ENCODE measurements at regions not wholly inside any gene's neighbourhood (a gene's known extent, or its start where the extent isn't known, plus 50 kb on each side); places are given as distances from the start of the nearest gene placed in this dataset.
"Not testable (repeated sequence)": the region's sequence is repeated elsewhere in the genome, so short reads cannot be mapped to it uniquely, and the experiment has no call there.

DNA sequence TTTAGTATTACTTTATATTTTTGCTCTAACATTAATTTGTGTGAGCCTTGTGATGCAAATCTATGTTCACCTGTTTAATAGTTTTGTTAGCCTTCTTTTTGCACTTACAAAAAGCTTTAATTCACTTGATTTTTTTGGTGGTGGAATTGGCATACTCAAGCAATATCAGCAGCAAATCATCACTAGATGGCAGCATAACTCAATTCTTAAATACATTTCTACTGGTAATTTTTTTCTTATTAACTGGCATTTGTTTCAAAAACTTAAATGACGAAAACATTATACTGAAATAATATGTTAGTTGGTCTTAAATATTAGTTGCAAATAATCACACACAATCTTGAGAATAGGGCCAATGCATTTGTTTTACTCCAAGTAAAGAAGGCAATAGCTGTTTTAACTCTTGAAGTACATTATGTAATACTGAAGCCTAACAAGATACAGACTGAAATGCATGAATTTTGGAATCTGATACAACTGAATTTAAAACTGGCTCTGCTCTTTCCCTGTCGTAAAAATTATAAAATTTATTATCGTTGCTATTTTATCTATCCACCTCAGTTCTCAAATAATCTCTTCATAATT lies 151.5 kb downstream of the ATXN7L3B start:
- peak in 1 of 2 donors; percentile 38 for DNase-seq

DNA sequence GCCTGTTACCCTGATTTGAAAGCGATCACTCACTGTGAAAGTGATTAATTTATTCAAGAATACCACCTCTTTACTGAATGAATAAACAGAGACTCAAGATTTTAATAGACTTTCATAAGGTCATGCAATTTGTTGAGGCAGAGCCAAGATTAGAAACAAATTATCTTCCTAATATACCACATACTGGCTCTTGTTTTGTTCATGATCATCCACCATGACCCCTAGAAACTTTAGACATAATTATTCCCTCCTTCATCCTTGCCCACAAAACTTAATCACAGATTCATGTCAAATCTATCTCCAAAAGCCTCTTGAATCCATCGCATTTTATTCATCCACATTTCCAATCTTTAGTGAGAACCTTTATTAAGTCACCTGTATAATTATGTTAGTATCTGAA lies 152.3 kb downstream of the ATXN7L3B start:
- no peak for DNase-seq

DNA sequence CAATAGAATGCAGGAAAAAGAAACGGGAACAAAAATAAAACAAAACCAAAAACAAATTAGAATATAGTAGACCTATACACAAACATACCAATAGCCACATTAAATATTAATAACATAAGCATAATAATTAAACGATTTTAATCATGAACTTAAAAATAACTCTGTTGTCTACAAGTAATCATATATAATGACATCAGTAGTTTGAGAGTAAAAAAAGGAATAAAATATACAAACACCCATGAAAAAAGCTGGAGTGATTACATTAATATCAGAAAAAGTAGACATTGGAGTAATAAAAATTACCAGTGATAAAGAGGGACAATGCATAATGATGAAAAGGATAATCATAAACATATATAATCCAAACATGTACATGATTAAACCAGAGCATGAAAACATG lies 181.8 kb downstream of the ATXN7L3B start:
- DNase-seq = no peak

DNA sequence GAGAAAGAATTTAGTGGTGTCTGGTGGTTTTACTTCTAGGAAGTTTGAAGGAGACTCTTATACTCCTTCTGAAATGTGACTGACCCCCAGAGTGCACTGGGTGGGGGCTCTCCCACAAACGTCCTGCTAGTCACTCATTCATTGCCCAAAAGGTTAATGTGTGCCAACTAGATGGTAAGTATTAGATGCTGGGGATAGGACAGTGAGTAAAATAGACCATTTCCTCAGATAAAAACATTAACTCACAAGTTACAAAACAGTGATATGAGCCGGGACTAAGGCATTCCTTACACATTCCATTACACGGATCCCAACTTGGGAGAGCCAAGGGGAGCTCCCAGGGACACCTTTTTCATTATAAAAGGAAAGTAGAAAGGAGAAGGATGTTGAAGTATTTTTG lies 185.1 kb downstream of the ATXN7L3B start:
- DNase-seq = no peak

DNA sequence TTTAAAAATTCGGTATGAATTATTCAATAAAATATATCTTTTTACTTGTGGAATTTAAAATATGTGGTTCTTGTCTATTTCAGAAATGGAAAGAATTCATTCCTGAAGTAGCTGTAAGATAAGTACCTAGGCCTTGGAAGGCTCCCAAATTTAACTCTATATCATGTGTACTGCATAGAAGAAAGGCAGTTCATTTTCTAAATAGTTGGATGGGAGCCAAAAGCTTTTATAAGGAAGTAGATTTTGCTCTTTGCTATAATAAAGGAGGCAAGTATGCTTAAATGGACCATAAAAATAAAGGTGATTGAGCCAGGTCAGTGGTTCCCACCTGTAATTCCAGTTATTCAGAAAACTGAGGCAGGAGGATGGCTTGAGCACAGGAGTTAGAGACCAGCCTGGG lies 187.5 kb downstream of the ATXN7L3B start:
- no peak for DNase-seq

DNA sequence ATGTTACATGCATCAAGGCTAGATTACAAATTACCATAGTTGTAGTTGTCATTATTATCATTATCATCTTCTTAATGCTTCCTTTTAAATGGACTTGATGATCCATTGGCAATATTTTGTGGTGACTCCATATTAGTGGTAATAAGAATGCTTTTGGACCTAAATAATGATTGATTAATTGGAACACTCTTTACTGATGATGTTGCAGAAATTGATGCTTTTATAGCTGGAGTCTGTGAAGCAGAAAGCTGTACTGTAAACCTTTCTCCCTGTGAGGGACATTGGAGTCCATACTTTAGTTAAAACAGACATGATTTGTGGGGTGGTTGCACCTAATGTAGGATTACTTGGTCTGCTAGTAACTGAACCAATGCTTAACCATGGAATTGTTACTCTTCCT lies 190.4 kb downstream of the ATXN7L3B start:
- no peak for DNase-seq

DNA sequence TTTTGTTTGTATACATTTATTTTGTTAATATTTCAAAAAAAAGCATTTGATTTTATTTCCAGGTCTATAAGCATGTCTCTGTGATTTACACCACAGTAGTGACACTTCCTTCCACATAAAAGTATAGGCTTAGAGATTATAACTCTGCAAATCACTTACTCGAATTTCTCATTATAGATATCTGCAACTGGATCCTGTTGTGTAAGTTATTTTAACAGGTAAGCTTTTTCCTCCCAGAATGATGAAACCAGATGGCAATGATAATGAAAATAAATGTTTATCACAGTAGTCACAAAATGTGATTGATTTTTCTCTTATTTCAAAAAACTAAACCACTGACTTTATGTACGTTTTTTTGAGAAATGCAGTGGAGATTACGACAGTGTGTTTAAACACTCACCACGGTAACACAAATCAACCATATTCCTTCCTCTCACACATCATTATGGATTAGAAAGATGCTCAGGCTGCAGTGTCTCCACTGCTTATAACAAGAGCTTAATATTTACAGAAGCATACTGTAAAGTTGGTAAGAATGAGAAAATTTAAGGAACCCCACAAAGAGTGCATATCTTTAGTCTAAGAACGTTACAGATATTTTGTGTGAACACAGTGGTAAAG lies 194.6 kb downstream of the ATXN7L3B start:
- DNase-seq = no peak

DNA sequence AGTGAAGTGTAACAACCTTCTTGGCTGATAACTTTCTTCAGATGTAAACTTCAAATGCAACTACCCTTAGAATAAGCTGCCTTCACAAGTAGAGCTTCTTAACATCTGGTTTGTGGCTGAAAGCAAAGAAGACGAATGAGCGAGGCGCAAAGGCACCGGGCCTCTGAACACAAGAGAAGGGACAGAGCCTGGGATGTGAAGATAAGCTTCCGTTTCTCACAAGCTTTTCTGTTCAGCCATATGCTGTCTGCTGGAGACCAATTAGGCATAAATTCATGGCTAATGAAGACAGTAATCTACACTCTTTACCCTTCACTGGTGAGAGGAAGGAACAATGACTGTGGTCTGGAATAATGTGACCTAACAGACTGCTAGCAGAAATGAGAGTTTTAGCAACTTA lies 195.2 kb downstream of the ATXN7L3B start:
- no peak for DNase-seq

DNA sequence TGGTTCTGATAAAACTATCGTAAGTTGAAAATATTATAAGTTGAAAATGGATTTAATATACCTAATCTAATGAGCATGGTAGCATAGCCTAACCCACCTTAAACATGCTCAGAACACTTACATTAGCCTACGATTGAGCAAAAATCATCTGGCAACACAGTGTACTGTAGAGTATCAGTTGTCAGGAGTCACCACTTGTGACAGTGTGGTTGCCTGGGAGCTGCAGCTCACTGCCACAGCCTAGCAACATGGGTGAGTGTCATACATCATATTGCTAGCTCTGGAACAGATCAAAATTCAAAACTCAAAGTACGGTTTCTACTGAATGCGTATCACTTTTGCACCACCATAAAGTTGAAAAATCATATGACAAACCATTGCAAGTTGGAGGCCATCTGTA lies 203.5 kb downstream of the ATXN7L3B start:
- no peak for DNase-seq

DNA sequence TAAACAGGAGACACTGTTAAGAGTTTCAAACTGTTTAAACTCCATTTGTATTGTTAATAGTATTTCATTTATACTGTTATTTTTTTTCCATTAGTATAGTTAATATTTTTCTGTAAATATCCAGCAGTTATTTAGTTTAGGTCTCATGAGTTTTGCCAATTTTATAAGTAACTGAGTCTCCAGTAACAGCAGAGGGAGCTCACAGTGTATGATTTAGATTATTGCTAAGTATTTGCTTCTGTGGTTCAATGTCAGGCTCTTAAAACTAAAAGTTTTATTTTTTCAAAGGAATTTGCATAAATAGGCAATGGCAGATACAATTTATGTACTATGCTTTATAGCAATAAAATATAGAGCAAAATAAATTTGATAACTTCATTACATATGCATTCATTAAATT lies 209.7 kb downstream of the ATXN7L3B start:
- no peak for DNase-seq

DNA sequence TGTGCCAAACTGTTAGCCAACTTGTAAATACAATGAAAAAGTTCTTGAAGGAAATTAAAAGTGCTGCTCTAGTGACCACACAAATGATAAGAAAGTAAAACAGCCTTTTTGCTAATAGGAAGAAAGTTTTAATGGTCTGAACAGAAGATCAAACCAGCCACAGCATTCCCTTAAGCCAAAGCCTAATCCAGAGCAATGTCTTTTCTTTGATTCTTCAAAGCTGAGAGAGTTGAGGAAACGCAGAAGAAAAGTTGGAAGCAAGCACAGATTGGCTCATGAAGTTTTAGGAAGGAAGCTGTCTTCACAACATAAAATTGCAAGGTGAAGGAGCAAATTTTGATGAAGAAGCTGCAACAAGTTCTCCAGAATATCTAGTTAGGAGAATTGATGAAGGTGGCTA lies 213.8 kb downstream of the ATXN7L3B start:
- DNase-seq = no peak

DNA sequence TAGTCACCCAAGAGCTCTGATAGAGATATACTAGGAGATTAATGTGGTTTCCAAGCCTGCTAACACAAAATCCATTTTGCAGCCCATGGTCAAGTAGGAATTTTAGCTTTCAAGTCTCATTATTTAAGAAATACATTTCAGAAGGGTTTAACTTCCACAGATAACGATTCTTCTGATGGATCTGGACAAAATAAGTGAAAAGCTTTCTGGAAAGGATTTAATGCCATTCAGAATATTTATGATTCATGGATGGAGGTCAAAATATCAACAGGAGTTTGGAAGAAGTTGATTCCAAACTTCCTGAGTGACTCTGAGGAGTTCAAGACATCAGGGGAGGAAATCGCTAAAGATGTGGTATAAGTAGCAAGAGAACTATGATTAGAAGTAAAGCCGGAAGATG lies 214.6 kb downstream of the ATXN7L3B start:
- DNase-seq = no peak

DNA sequence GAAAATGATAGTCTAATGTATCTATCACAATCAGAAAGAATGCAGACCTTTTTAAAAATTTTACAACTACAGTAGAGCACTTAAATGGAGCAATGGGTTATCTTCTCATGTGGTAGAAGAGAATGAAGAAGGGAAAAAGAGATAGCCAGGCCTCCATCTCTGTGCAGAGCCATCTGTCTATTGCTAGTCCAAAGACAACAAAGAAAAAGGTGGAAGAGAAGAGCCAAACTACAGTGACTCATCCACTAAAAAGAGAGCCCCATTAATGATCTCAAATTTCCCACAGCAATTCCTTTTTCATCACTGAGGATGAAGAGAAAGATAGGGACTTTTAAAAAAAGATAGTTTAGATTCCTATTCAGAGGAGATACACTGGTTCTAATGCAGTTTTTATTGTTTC lies 232.9 kb downstream of the ATXN7L3B start:
- no peak for DNase-seq

DNA sequence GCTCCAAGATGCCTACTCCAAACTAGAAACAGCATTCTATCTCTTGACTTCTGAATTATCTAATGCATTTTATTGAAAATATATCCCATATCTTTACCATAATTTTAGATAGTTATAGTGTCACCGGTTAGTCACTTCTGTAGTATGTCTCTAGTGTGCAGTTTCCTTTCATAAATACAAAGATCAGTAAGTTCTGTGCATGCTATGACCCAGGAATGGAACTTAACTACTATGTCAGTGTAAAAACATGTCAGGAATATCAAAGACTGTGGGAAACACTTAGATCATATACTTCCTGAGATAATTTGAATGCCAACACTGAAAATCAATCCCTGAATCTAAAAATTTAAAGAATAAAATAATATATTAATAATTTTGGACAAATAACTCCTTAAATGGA lies 237.6 kb downstream of the ATXN7L3B start:
- no peak for DNase-seq

DNA sequence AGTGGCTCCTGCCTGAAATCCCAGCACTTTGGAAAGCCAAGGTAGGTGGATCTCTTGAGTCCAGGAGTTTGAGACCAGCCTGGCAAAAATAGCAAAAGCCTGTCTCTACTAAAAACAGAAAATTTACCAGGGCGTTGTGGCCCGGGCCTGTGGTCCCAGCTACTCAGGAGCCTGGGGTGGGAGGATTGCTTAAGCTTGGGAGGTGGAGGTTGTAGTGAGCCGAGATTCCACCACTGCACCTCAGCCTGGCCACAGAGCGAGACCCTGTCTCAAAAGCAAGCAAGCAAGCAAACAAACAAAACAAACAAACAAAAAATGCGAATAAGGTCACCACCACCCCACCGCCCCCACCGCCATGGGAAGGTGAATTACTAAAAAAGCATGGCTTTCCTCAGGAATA lies 238.7 kb downstream of the ATXN7L3B start:
- no peak for DNase-seq

DNA sequence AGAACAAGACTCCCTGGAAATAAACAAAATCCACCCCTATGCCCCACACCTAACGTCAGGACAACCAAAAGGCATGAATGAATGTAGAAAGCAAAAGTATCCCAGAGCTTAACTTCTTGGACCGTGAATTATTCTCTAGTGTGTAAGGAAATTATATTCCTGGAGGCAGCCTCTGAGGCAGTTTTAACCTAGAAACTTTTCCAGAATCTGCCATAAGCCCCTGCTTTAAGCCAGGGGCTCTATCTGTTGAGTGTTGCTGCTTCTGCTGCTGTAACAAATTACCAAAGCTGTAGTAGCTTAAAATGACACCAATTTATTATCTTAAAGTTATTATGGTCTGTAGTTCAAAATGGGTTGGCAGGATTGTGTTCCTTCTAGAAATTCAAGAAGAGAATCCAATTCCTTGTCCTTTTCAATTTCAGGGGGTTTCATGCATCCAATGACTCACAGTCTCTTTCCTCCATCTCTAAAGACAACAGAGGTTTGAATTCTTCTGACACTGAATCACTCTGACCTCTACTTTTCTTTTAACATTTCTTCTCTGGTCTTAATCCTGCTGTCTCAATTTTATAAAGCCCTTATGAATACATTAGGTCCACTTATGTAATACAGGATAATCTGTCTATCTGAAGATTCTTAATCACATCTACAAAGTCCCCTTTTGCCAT lies 242.7 kb downstream of the ATXN7L3B start:
- no peak for DNase-seq

DNA sequence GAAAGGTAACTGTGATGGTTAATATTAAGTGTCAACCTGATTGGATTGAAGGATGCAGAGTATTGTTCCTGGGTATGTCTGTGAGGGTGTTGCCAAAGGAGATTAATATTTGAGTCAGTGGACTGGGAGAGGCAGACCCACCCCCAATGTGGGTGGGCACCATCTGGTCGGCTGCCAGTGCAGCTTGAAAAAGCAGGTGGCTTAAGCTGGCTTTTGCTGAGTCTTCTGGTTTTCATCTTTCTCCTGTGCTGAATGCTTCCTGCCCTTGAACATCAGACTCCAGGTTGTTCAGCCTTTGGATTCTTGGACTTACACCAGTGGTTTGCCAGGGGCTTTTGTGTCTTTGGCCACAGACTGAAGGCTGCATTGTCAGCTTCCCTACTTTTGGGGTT lies 243.2 kb downstream of the ATXN7L3B start:
- not testable (repeated sequence) for DNase-seq

DNA sequence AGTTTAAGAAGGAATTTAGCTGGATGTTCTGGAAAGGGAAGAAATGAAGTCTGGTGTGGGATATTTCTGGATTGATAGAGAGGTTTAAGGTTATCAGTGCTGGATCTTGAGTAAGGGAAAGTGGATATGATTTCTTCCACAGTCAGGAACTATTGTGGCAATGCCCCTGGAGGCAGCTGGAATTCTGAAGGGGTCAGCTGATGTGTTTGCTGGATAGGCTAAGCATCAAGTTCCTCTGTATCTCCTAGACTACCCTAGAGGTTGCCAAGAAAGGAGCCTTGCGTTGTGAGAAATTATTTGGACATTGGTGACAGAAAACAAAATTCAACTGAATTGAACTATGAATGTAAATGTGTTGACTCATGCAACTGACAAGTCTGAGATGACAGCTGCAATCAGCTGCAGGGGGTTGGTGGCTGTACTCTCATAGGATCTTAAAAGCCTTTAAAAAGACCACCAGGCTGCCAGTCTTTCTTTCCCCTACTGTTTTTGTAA lies 244.4 kb downstream of the ATXN7L3B start:
- DNase-seq = no peak

DNA sequence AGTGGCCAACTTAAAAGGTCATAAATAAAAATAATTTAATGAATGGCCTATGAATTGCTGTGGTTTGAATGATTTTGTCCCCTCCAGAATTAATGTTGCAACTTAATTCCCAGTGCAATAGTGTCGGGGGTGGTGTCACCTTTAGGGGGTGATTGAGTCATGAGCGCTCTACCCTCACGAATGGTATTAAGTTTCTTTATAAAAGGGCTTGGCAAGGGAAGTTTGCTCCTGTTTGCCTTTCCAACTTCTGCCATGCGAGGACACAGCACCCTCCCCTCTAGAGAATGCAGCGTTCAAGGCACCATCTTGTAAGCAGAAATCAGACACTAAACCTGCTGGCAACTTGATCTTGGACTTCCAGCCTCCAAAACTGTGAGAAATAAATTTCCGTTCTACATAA lies 253.3 kb downstream of the ATXN7L3B start:
- DNase-seq = no peak

DNA sequence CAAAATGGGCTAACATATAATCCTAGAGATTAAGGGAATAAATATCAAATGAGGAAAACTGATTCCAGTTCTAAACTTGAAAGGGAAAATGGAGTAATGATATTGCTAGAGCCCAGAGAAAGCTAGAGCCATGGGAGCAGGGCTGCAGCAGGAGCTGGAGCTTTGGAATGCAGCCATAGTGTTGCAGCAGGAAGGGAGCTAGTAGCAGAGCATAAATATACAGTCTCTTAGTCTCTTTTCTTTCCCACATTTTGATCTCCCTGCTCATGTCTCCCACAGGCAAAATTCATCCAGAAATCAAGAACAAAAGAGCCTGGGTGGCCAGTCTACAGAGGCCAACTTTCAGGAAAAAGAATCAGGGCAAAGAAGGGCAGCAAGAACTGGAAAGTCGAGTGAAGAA lies 253.7 kb downstream of the ATXN7L3B start:
- DNase-seq = no peak

DNA sequence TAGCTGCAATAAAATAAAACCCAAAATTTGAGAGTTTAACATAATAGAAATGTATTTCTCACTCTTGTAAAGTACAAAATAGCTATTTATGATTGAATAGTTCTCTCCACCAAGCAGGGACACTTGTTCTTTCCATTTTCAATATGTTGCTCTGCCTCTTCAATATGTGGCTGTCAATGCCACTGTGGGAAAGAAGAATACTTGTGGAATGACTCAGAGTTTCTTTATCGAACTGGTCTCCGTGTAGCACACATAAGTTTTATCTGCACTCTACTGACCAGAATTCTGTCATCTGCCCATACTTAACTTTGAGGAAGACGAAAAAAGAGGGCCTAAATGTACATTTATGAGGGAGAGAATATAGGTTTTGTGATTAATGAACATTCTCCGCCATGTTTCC lies 256.9 kb downstream of the ATXN7L3B start:
- DNase-seq = no peak

DNA sequence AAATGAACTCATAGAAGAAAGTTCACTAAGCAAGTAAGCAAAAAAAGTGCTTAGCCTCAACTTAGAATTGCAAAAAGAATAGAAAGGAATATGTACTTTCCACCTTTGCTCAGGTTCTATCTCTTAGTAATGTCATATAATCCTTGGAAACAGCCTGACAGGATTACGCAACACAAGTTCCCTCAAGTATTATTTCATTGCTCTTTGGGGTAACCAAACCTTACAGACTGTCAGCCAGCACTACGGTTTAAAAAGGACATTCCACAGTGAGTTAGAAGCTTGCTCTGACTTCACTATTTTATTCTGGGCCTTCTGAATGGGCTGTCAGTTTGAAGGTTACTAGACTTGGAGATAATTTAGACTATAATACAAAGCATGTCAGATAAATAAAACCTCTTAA lies 264.0 kb downstream of the ATXN7L3B start:
- no peak for DNase-seq

DNA sequence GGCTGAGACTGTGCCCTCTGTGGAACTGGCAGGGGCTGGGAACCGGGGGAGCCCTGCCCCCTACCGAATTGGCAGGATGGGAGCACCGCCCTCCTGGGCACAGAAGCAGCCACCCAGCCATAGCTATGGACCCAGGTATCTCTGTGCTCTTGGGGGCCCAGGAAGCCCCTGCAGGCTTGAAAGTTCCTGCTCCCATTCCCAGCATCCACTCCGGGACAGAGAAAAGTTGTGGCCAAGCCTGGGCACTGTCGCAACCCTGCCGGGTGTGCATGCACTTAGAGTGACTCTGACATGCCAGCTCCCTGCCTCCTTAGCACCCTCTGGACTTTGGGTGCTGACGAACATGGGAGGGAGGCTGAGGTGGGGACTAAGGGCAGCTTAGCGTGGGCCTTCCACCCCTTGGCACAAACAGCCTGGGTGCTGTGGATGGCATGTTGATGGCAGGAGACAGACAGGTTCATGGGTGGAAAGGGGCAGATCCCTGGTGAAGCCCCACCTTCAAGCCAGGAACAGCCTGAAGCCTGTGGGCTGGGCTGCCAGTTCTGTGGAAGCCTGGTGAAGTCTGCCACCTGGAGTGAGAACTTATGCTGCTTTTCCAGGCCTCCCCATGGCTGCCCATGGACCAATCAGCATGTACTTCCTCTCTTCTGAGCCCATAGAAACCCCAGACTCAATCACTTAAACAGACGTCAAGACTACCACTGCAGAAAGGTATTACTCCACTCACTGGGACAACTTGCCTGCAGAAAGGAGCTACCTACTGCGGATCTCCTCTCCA lies 279.0 kb downstream of the ATXN7L3B start:
- no peak for DNase-seq

DNA sequence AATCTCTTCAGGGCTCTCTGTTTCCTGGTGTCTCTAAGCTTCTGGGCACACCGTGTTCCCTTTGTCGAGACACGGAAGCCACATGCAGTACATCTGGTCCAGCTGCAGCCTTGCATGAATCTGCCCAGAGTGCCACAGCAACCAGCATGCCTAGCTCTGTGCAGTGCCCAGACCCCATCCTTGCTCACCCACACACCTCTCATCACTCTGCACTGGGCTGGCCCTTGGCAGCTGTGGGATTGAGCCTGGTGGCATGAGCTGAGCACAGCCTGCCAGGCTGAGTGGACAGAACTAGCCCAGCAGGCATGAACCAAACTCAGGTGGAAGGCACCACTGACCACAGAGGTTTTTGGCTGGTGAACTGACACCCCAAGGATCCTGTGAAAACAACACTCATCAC lies 279.9 kb downstream of the ATXN7L3B start:
- DNase-seq = no peak
